Sigmoid colon (tissue), 6 donors: ENCODE measurements at regions not wholly inside any gene's neighbourhood (a gene's known extent, or its start where the extent isn't known, plus 50 kb on each side); places are given as distances from the start of the nearest gene placed in this dataset.

Source experiments
- DNase-seq: peaks from one replicate; pipeline ENCODE4 v3.0.0-alpha.2; 2019
- H3K27ac ChIP-seq, 4 donors: fragments of 200-600 bp; sonication (generic); one replicate each; pipeline ENCODE4 v1.5.1; 2016 to 2019; ENCODE audit warnings: mild to moderate bottlenecking in 1 of 4
- H3K27me3 ChIP-seq, 3 donors: fragments of 200-600 bp; sonication (generic); one replicate each; pipeline ENCODE4 v1.5.1; 2019; ENCODE audit warnings: mild to moderate bottlenecking in 1 of 3
- H3K36me3 ChIP-seq, 4 donors: fragments of 200-600 bp; sonication (generic); one replicate each; pipeline ENCODE4 v1.5.1; 2016 to 2019
- H3K4me1 ChIP-seq, 4 donors: fragments of 200-600 bp; sonication (generic); one replicate each; pipeline ENCODE4 v1.5.1; 2017 to 2019
- H3K4me3 ChIP-seq, 4 donors: fragments of 200-600 bp; sonication (generic); one replicate each; pipeline ENCODE4 v1.5.1; 2017 to 2019; ENCODE audit warnings: mild to moderate bottlenecking in 2 of 4, moderate library complexity in 1 of 4
- H3K9me3 ChIP-seq, 4 donors: fragments of 200-600 bp in 3 of 4; sonication (generic) in 3 of 4; one replicate each; pipeline versions ENCODE4 v1.5.1 to v1.6.1; 2013 to 2019
- EP300 ChIP-seq, 4 donors: sonication (generic); formaldehyde crosslinking; IDR thresholded peaks; one replicate each; pipeline ENCODE4 v1.6.1; 2017; ENCODE audit warnings: antibody characterized with exemption in 4 of 4
- POLR2A ChIP-seq, 2 donors: fragments of 450-650 bp; IDR thresholded peaks; one replicate each; pipeline ENCODE4 v1.6.1; 2016; ENCODE audit warnings: antibody characterized with exemption in 2 of 2, mild to moderate bottlenecking in 2 of 2, moderate library complexity in 2 of 2
- POLR2AphosphoS5 ChIP-seq, 4 donors: sonication (generic); formaldehyde crosslinking; IDR thresholded peaks; one replicate each; pipeline ENCODE4 v1.6.1; 2017; ENCODE audit warnings: antibody characterized with exemption in 4 of 4
- WGBS, 2 donors: extraction: QIAGEN DNeasy Blood & Tissue Kit; methylation state at CpG; one replicate each; pipeline ENCODE4 v1.1.7; 2013; 5-methylcytosine and 5-hydroxymethylcytosine counted together
- intact Hi-C: fragments of 100-400 bp; cut with DNase I; formaldehyde crosslinking; loops from one replicate; pipeline ENCODE4 v1.15.1; 2023
- TF ChIP-seq, protein P1 (sequence below), 4 experiments: fragments of 450-650 bp in 3 of 4; fragments of 200-600 bp in 1 of 4; IDR thresholded peaks; one replicate each; pipeline ENCODE4 v1.5.1; 2016 to 2019; ENCODE audit warnings: antibody characterized with exemption in 4 of 4, mild to moderate bottlenecking in 3 of 4, moderate library complexity in 2 of 4
- donor health status: healthy with polysubstance abuse.
- donor health status: healthy.

DNA sequence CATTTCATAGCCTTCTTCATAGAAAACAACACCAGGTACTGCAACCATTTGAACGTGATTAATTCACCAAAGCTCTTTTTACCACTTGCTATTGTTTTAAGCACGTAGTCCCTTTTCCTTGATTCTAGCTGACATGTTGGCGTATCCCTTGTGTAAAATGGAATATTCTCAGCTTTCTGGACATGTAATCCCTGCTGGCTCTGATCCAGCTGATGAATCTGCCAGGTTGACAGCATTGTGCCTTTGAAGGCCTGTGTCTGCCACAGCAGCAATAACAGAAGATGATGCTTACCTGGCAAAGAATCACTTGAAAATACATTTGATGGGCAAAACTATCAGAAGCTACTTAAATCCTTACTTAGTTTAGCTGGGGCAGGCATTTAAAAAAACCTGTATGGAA, 81.0 kb upstream of the CCDC150 start:
- Histone ChIP-seq H3K36me3 (no peaks in the 10 kb centered on the region), H3K9me3 (no peaks in the 10 kb centered on the region), H3K27me3 (no peaks in the 10 kb centered on the region), H3K4me3 (no peak overlapping the region), H3K27ac (no peak overlapping the region), H3K4me1 (no peaks in the 10 kb centered on the region)
- DNase-seq, result no peak
- 86 to 90% methylated on average over 3 of the region's 3 CpGs for WGBS, 2 donors
- intact Hi-C loops, result no loop called here
- TF ChIP-seq POLR2A (IDR thresholded peaks at IDR 0.05) (no peak), POLR2AphosphoS5 (IDR thresholded peaks at IDR 0.05) (no peak), EP300 (IDR thresholded peaks at IDR 0.05) (no peak)
- TF ChIP-seq, protein P1, sequence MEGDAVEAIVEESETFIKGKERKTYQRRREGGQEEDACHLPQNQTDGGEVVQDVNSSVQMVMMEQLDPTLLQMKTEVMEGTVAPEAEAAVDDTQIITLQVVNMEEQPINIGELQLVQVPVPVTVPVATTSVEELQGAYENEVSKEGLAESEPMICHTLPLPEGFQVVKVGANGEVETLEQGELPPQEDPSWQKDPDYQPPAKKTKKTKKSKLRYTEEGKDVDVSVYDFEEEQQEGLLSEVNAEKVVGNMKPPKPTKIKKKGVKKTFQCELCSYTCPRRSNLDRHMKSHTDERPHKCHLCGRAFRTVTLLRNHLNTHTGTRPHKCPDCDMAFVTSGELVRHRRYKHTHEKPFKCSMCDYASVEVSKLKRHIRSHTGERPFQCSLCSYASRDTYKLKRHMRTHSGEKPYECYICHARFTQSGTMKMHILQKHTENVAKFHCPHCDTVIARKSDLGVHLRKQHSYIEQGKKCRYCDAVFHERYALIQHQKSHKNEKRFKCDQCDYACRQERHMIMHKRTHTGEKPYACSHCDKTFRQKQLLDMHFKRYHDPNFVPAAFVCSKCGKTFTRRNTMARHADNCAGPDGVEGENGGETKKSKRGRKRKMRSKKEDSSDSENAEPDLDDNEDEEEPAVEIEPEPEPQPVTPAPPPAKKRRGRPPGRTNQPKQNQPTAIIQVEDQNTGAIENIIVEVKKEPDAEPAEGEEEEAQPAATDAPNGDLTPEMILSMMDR (IDR thresholded peaks at IDR 0.05), result no peak

DNA sequence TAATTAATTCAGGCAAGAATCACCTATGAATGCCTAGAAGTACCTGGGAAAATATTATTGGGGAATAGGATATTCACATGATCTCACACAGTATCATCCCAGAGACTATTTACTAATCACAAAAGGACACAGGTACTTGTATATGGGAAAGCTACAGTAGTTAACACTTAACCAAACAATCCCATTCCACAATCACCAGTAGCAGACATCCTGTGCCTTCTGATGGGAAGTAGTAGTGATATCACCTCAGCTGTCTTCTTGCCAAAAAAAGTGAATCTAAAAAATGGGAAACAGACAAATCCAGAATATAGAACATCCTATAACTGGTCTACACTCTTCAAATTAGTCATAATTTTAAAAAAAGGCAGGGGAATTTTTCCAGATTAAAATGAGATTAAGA, 75.6 kb upstream of the CCDC150 start:
- intact Hi-C loops, result no loop called here
- Histone ChIP-seq H3K4me1 (peaks cover 0 to 8% (median 0%) of the 10 kb centered on the region in 4 donors), H3K27me3 (no peaks in the 10 kb centered on the region), H3K9me3 (no peaks in the 10 kb centered on the region), H3K4me3 (no peak overlapping the region), H3K36me3 (no peaks in the 10 kb centered on the region), H3K27ac (no peak overlapping the region)
- no peak for TF ChIP-seq EP300 (IDR thresholded peaks at IDR 0.05)
- no peak for TF ChIP-seq POLR2A (IDR thresholded peaks at IDR 0.05)
- no peak for TF ChIP-seq POLR2AphosphoS5 (IDR thresholded peaks at IDR 0.05)
- TF ChIP-seq, protein P1 (IDR thresholded peaks at IDR 0.05), result no peak
- no peak for DNase-seq

DNA sequence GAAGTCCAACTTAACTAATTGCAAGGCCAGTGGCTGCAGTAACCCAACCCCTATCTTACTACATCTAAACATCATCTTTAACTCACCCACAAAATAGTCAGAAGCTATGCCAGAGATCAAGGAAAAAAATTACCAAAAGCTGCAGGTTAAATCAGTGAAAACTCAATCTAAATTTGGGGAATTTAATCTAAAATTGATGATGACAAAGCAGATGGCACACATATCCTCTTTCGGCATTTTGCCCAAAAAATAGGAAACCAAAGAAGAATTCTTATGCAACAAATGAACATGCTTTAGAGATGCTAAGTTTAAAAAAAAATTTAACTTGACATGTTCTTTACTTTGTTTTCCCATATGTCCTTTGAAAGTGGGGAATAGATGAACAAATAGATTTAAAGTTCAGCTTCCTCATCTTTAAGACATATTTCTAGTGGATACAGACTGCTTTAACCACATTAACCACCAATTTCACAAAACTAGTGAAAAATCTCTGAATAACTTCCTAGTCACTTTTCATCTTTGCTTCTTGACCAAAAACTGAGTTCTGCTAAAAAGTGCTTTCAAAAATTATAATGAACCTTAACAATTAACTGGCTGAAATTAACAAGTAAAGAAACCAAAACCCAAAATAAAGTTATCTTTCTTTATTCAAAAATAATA, 74.3 kb upstream of the CCDC150 start:
- peaks cover 0 to 3% (median 0%) of the 10 kb centered on the region in 3 donors for H3K27me3 ChIP-seq
- intact Hi-C loops, result no loop called here
- no peak for TF ChIP-seq EP300 (IDR thresholded peaks at IDR 0.05)
- no peaks in the 10 kb centered on the region for H3K9me3 ChIP-seq
- H3K4me3 ChIP-seq, result no peak overlapping the region
- 69 to 84% methylated on average over 1 of the region's 1 CpG for WGBS, 2 donors
- no peak for DNase-seq
- no peaks in the 10 kb centered on the region for H3K36me3 ChIP-seq
- H3K4me1 ChIP-seq, result peaks cover 0 to 8% (median 0%) of the 10 kb centered on the region in 4 donors
- H3K27ac ChIP-seq, result no peak overlapping the region

DNA sequence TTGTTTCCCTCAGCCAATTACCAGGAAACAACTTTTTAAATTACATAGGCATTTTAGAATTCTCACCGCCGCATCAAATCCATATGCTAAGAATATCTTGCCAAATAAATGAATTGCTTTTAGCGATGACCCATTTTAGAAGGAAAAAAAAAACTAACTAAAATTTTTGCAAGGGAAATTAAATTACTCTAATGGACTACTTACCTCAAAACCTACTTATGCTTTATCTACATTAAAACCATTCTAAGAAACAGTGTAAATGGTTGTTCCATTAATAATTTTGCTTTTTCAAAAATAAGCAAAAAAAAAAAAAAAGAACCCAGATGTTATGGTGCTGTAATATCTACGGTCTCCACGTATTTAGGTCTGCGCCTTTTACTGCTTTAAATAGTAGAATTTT, 73.5 kb upstream of the CCDC150 start:
- peaks cover 0 to 3% (median 0%) of the 10 kb centered on the region in 3 donors for H3K27me3 ChIP-seq
- WGBS, 2 donors, result 91 to 93% methylated on average over 6 of the region's 6 CpGs
- TF ChIP-seq POLR2A (IDR thresholded peaks at IDR 0.05) (no peak), EP300 (IDR thresholded peaks at IDR 0.05) (no peak)
- TF ChIP-seq, protein P1 (IDR thresholded peaks at IDR 0.05), result no peak
- DNase-seq, result no peak
- intact Hi-C loops, result no loop called here
- H3K4me1 ChIP-seq, result peaks cover 0 to 8% (median 0%) of the 10 kb centered on the region in 4 donors
- no peak overlapping the region for H3K4me3 ChIP-seq
- no peaks in the 10 kb centered on the region for H3K36me3 ChIP-seq
- H3K27ac ChIP-seq, result no peak overlapping the region
- no peaks in the 10 kb centered on the region for H3K9me3 ChIP-seq

DNA sequence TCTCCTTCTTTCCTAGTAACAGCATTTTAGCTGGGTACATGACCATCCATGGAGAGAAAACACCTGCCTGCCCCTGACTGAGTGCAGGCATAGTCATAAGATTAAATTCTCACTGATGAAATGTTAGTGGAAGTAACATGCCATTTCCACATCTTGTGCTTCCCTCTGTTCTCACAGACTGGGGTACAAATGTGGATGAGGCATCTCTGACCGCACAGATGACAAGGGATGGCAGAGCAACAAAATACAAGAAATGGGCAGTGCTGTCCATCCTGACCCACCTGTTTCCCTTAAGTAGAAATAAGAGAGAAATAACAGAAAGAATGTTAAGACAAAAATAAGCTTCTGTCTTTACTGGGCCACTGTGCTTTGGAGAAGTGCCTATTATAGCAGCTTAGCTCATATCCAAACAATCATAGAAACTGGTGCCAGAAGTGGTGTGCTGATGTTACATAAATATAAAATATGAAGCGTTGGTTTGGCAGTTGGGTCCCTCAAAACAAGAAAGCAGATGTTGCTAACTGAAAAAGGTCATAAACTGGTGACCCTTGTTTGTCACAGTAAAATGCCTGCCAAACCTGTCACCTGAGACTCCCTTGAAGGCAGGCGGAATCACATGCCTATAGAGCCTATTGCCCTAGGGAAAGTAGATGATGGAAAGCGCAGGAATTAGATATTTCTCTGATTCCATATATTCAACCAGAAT, 72.4 kb upstream of the CCDC150 start:
- no peak overlapping the region for H3K27ac ChIP-seq
- no peak for DNase-seq
- intact Hi-C loops, result no loop called here
- peaks cover 0 to 8% (median 0%) of the 10 kb centered on the region in 4 donors for H3K4me1 ChIP-seq
- no peaks in the 10 kb centered on the region for H3K36me3 ChIP-seq
- TF ChIP-seq POLR2AphosphoS5 (IDR thresholded peaks at IDR 0.05) (no peak), POLR2A (IDR thresholded peaks at IDR 0.05) (no peak), EP300 (IDR thresholded peaks at IDR 0.05) (no peak)
- TF ChIP-seq, protein P1 (IDR thresholded peaks at IDR 0.05), result no peak
- WGBS, 2 donors, result 62 to 71% methylated on average over 4 of the region's 4 CpGs
- H3K9me3 ChIP-seq, result peaks cover 0 to under 1% (median 0%) of the 10 kb centered on the region in 4 donors
- H3K4me3 ChIP-seq, result no peak overlapping the region
- peaks cover 0 to 3% (median 0%) of the 10 kb centered on the region in 3 donors for H3K27me3 ChIP-seq
